Amygdala (tissue), 56 donors: ENCODE measurements at regions not wholly inside any gene's neighbourhood (a gene's known extent, or its start where the extent isn't known, plus 50 kb on each side); places are given as distances from the start of the nearest gene placed in this dataset.
A peak's percentile ranks its signal among the peaks of the same experiment; 100 is the strongest.

Experiments
- DNase-seq, 56 donors: peaks; one replicate each; lab custom pipeline; 2025; lab: John Stamatoyannopoulos, UW

GRCh38 chr21:24829397-24829796, 777.9 kb downstream of the MRPL39 start:
- no peak for DNase-seq

- no peak for DNase-seq
Measured at GRCh38 chr21:24826822-24827221, 780.5 kb downstream of the MRPL39 start.

- DNase-seq, result no peak
Measured at GRCh38 chr21:24825348-24825747, 781.9 kb downstream of the MRPL39 start.

- DNase-seq, result no peak
Measured at GRCh38 chr21:24824209-24824608, 783.1 kb downstream of the MRPL39 start.

- no peak for DNase-seq
Measured at GRCh38 chr21:24823247-24823646, 784.0 kb downstream of the MRPL39 start.

- DNase-seq, result no peak
Measured at GRCh38 chr21:24785033-24785432, 822.2 kb downstream of the MRPL39 start.

GRCh38 chr21:24781146-24781545, 826.1 kb downstream of the MRPL39 start:
- DNase-seq, result no peak

- DNase-seq, result no peak
Measured at GRCh38 chr21:24759348-24760075, 847.8 kb downstream of the MRPL39 start.

GRCh38 chr21:24738063-24738462, 869.2 kb downstream of the MRPL39 start:
- DNase-seq, result no peak

- no peak for DNase-seq
Measured at GRCh38 chr21:24737296-24737850, 869.9 kb downstream of the MRPL39 start.

- no peak for DNase-seq
Measured at GRCh38 chr21:24730661-24731060, 876.6 kb downstream of the MRPL39 start.

- no peak for DNase-seq
Measured at GRCh38 chr21:24729568-24729967, 877.7 kb downstream of the MRPL39 start.

GRCh38 chr21:24727803-24728440, 879.4 kb downstream of the MRPL39 start:
- no peak for DNase-seq

- no peak for DNase-seq
Measured at GRCh38 chr21:24716281-24716918, 890.9 kb downstream of the MRPL39 start.

GRCh38 chr21:24714646-24715200, 892.6 kb downstream of the MRPL39 start:
- no peak for DNase-seq

- DNase-seq, result peak in 1 of 56 donors; percentile 4
Measured at GRCh38 chr21:24705201-24705600, 902.1 kb downstream of the MRPL39 start.

GRCh38 chr21:24693779-24694178, 913.5 kb downstream of the MRPL39 start:
- no peak for DNase-seq

GRCh38 chr21:24681456-24681855, 925.8 kb downstream of the MRPL39 start:
- DNase-seq, result no peak

- no peak for DNase-seq
Measured at GRCh38 chr21:24671901-24672300, 935.4 kb downstream of the MRPL39 start.

- no peak for DNase-seq
Measured at GRCh38 chr21:24658926-24659325, 948.4 kb downstream of the MRPL39 start.

GRCh38 chr21:24658026-24658425, 949.3 kb downstream of the MRPL39 start:
- no peak for DNase-seq
